ENCODE measurements at regions not wholly inside any gene's neighbourhood (a gene's known extent, or its start where the extent isn't known, plus 50 kb on each side); places are given as distances from the start of the nearest gene placed in this dataset.

DNA sequence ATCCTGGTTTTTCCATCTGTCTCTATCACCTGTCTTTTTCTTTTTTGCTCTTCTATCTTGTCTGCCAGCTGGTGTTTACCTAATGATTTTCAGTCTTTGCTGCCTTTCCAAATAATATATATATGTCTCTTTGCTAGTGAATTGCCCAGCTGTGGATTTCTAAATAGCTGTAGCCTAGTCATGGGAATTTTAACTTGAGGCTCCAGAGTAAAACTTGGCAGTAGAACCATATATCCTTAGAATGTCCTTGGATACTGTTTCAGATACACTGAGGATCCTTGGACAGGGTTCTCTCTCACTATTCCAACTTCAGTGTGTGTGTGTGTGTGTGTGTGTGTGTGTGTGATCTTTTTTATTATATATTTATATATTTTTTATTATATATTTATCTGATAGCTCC is 2285.3 kb downstream of the LRRC4C start:
- Histone ChIP-seq H4K20me1 (ENCODE audit: insufficient read depth, low read length) (no peaks in the 10 kb centered on the region), H3K79me2 (ENCODE audit: insufficient read depth, low read length) (no peaks in the 10 kb centered on the region), H3K27me3 (ENCODE audit: control insufficient read depth in 1 of 2, insufficient read depth in 2 of 2, low read length in 2 of 2) (no peaks in the 10 kb centered on the region), H3K9me3 (ENCODE audit: low read length) (no peaks in the 10 kb centered on the region), H3K9ac (ENCODE audit: insufficient read depth, low read depth, low read length) (no peak overlapping the region), H3K4me2 (ENCODE audit: low read depth, low read length) (no peak overlapping the region), H3K4me3 (replicated peaks in 1 of 3; ENCODE audit: insufficient read depth in 1 of 3, low read depth in 2 of 3, low read length in 3 of 3) (no peak overlapping the region), H2AFZ (ENCODE audit: low read length) (no peak overlapping the region), H3K36me3 (replicated peaks in 1 of 2; ENCODE audit: control insufficient read depth in 1 of 2, insufficient read depth in 2 of 2, low read length in 2 of 2) (no peaks in the 10 kb centered on the region), H3K4me1 (ENCODE audit: insufficient read depth, low read length) (no peaks in the 10 kb centered on the region), H3K27ac (ENCODE audit: extremely low read length, insufficient read depth, low read length) (no peak overlapping the region)
- TF ChIP-seq KLF9 (CRISPR knock-in tag; IDR thresholded peaks at IDR 0.05; ENCODE audit: low read depth), result no peak
- TF ChIP-seq, protein P1, sequence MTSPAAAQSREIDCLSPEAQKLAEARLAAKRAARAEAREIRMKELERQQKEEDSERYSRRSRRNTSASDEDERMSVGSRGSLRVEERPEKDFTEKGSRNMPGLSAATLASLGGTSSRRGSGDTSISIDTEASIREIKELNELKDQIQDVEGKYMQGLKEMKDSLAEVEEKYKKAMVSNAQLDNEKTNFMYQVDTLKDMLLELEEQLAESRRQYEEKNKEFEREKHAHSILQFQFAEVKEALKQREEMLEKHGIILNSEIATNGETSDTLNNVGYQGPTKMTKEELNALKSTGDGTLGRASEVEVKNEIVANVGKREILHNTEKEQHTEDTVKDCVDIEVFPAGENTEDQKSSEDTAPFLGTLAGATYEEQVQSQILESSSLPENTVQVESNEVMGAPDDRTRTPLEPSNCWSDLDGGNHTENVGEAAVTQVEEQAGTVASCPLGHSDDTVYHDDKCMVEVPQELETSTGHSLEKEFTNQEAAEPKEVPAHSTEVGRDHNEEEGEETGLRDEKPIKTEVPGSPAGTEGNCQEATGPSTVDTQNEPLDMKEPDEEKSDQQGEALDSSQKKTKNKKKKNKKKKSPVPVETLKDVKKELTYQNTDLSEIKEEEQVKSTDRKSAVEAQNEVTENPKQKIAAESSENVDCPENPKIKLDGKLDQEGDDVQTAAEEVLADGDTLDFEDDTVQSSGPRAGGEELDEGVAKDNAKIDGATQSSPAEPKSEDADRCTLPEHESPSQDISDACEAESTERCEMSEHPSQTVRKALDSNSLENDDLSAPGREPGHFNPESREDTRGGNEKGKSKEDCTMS (CRISPR knock-in tag; conservative IDR thresholded peaks at IDR 0.05), result no peak
- TF ChIP-seq STAT5B (CRISPR knock-in tag; IDR thresholded peaks at IDR 0.05), result no peak
- no peak for TF ChIP-seq YEATS4 (CRISPR knock-in tag; IDR thresholded peaks at IDR 0.05; ENCODE audit: borderline replicate concordance)
- TF ChIP-seq, protein P2, sequence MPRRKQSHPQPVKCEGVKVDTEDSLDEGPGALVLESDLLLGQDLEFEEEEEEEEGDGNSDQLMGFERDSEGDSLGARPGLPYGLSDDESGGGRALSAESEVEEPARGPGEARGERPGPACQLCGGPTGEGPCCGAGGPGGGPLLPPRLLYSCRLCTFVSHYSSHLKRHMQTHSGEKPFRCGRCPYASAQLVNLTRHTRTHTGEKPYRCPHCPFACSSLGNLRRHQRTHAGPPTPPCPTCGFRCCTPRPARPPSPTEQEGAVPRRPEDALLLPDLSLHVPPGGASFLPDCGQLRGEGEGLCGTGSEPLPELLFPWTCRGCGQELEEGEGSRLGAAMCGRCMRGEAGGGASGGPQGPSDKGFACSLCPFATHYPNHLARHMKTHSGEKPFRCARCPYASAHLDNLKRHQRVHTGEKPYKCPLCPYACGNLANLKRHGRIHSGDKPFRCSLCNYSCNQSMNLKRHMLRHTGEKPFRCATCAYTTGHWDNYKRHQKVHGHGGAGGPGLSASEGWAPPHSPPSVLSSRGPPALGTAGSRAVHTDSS (CRISPR knock-in tag; conservative IDR thresholded peaks at IDR 0.05), result no peak
- TF ChIP-seq KDM5B (CRISPR knock-in tag; IDR thresholded peaks at IDR 0.05; ENCODE audit: borderline replicate concordance), result no peak
- TF ChIP-seq IRF2 (CRISPR knock-in tag; IDR thresholded peaks at IDR 0.05), result no peak
- TF ChIP-seq, protein P3, sequence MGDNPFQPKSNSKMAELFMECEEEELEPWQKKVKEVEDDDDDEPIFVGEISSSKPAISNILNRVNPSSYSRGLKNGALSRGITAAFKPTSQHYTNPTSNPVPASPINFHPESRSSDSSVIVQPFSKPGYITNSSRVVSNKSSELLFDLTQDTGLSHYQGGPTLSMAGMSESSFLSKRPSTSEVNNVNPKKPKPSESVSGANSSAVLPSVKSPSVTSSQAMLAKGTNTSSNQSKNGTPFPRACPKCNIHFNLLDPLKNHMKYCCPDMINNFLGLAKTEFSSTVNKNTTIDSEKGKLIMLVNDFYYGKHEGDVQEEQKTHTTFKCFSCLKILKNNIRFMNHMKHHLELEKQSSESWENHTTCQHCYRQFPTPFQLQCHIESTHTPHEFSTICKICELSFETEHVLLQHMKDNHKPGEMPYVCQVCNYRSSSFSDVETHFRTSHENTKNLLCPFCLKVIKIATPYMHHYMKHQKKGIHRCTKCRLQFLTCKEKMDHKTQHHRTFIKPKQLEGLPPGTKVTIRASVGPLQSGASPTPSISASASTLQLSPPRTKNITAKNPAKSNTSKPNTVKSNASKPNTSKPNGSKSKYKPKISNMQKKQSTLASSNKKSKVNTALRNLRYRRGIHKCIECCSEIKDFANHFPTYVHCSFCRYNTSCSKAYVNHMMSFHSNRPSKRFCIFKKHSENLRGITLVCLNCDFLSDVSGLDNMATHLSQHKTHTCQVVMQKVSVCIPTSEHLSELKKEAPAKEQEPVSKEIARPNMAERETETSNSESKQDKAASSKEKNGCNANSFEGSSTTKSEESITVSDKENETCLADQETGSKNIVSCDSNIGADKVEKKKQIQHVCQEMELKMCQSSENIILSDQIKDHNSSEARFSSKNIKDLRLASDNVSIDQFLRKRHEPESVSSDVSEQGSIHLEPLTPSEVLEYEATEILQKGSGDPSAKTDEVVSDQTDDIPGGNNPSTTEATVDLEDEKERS (CRISPR knock-in tag; IDR thresholded peaks at IDR 0.05), result no peak
- no peak for TF ChIP-seq EEA1 (CRISPR knock-in tag; IDR thresholded peaks at IDR 0.05; ENCODE audit: borderline replicate concordance)
- TF ChIP-seq NFKB2 (CRISPR knock-in tag; IDR thresholded peaks at IDR 0.05; ENCODE audit: borderline replicate concordance), result no peak
- no peak for TF ChIP-seq PLRG1 (conservative IDR thresholded peaks at IDR 0.05)
- TF ChIP-seq ADNP (CRISPR knock-in tag; IDR thresholded peaks at IDR 0.05), result no peak
- no peak for TF ChIP-seq ZSCAN29 (CRISPR knock-in tag; conservative IDR thresholded peaks at IDR 0.05)
- TF ChIP-seq, protein P4, sequence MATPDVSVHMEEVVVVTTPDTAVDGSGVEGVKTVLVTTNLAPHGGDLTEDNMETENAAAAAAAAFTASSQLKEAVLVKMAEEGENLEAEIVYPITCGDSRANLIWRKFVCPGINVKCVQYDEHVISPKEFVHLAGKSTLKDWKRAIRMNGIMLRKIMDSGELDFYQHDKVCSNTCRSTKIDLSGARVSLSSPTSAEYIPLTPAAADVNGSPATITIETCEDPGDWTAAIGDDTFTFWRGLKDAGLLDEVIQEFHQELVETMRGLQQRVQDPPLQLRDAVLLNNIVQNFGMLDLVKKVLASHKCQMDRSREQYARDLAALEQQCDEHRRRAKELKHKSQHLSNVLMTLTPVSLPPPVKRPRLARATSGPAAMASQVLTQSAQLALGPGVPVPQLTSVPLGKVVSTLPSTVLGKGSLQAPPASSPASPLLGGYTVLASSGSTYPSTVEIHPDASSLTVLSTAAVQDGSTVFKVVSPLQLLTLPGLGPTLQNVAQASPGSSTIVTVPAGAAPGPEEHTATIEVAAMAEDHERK (CRISPR knock-in tag; IDR thresholded peaks at IDR 0.05; ENCODE audit: low read depth), result no peak
- TF ChIP-seq ZNF670 (CRISPR knock-in tag; IDR thresholded peaks at IDR 0.05; ENCODE audit: borderline replicate concordance), result no peak
- no peak for TF ChIP-seq ZNF354B (CRISPR knock-in tag; IDR thresholded peaks at IDR 0.05)
- TF ChIP-seq, protein P5, sequence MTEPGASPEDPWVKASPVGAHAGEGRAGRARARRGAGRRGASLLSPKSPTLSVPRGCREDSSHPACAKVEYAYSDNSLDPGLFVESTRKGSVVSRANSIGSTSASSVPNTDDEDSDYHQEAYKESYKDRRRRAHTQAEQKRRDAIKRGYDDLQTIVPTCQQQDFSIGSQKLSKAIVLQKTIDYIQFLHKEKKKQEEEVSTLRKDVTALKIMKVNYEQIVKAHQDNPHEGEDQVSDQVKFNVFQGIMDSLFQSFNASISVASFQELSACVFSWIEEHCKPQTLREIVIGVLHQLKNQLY (CRISPR knock-in tag; IDR thresholded peaks at IDR 0.05), result no peak
- no TSS peak for BruUV-seq (replicated peaks)
- FAIRE-seq (no peak), DNase-seq (ENCODE audit: low spot score) (no peak), ATAC-seq (no peak)
- CTCF ChIA-PET (ENCODE audit: low intra/inter-chr PET ratio, low total read pairs), result no interaction called here
- intact Hi-C loops (cut with micrococcal nuclease; ENCODE audit: unreplicated experiment), result no loop called here
- POLR2A ChIA-PET, result no interaction called here
- in situ Hi-C loops (cut with HindIII; ENCODE audit: extremely low pct_ligation_motif_present, low pct_unique_long_range_greater_than_20kb), result no loop called here

All from HepG2 (cell line).